ENCODE measurements at regions not wholly inside any gene's neighbourhood (a gene's known extent, or its start where the extent isn't known, plus 50 kb on each side); places are given as distances from the start of the nearest gene placed in this dataset.

- TF ChIP-seq CTCF (IDR thresholded peaks at IDR 0.05) (no peak), TCF7L2 (IDR thresholded peaks at IDR 0.05; ENCODE audit: low read depth, low read length) (no peak), REST (IDR thresholded peaks at IDR 0.05; ENCODE audit: insufficient read depth in 1 of 2, low read depth in 2 of 2, low read length in 1 of 2) (no peak)
These were observed 166.1 kb upstream of the E2F7 start for GRCh38 chr12:77231501-77231918.

All from Panc1 (cell line).